Progenitor cell of endocrine pancreas (in vitro differentiated cells): ENCODE measurements at regions not wholly inside any gene's neighbourhood (a gene's known extent, or its start where the extent isn't known, plus 50 kb on each side); places are given as distances from the start of the nearest gene placed in this dataset.

Source experiments
- DNase-seq: peaks from one replicate; pipeline ENCODE4 v3.0.0; 2021; ENCODE audit warnings: low spot score; ENCODE audit not compliant: unreplicated experiment
- H3K27ac Mint-ChIP-seq: 2 replicates; pipeline ENCODE4 v1.8.0; 2021; ENCODE audit warnings: mild to moderate bottlenecking, moderate library complexity, mixed read lengths
- H3K27me3 Mint-ChIP-seq: 2 replicates; pipeline ENCODE4 v1.8.0; 2021; ENCODE audit warnings: mixed read lengths
- H3K36me3 Mint-ChIP-seq: 2 replicates; pipeline ENCODE4 v1.8.0; 2022; ENCODE audit warnings: mixed read lengths; ENCODE audit not compliant: insufficient read depth
- H3K4me1 Mint-ChIP-seq: 2 replicates; pipeline ENCODE4 v1.8.0; 2021; ENCODE audit warnings: low read depth, mixed read lengths
- H3K4me3 Mint-ChIP-seq: 2 replicates; pipeline ENCODE4 v1.8.0; 2021; ENCODE audit warnings: low read depth, mild to moderate bottlenecking, moderate library complexity, mixed read lengths
- H3K9me3 Mint-ChIP-seq: 2 replicates; pipeline ENCODE4 v1.8.0; 2021; ENCODE audit warnings: low read depth, mixed read lengths
- CTCF ChIP-seq: fragments of 200-600 bp; sonication (generic); IDR thresholded peaks from one replicate; pipeline ENCODE4 v1.5.0; 2021; ENCODE audit warnings: antibody characterized with exemption, mild to moderate bottlenecking; ENCODE audit not compliant: unreplicated experiment

- H3K36me3 Mint-ChIP-seq, result no peaks in the 10 kb centered on the region
- no peak overlapping the region for H3K4me3 Mint-ChIP-seq
- no peak for TF ChIP-seq CTCF
- H3K27me3 Mint-ChIP-seq, result no peaks in the 10 kb centered on the region
- no peak for DNase-seq
- no peaks in the 10 kb centered on the region for H3K4me1 Mint-ChIP-seq
- H3K9me3 Mint-ChIP-seq, result peaks cover 3% of the 10 kb centered on the region
- no peak overlapping the region for H3K27ac Mint-ChIP-seq
Measured at GRCh38 chr3:76222201-76222600, 436.9 kb upstream of the ZNF717 start.

GRCh38 chr3:76231258-76231657 is 445.9 kb upstream of the ZNF717 start:
- H3K4me1 Mint-ChIP-seq, result no peaks in the 10 kb centered on the region
- DNase-seq, result no peak
- no peak for TF ChIP-seq CTCF
- H3K27ac Mint-ChIP-seq, result no peak overlapping the region
- H3K4me3 Mint-ChIP-seq, result no peak overlapping the region
- no peaks in the 10 kb centered on the region for H3K36me3 Mint-ChIP-seq
- no peaks in the 10 kb centered on the region for H3K27me3 Mint-ChIP-seq
- no peaks in the 10 kb centered on the region for H3K9me3 Mint-ChIP-seq

- no peak for TF ChIP-seq CTCF
- H3K9me3 Mint-ChIP-seq, result no peaks in the 10 kb centered on the region
- no peaks in the 10 kb centered on the region for H3K27me3 Mint-ChIP-seq
- H3K36me3 Mint-ChIP-seq, result no peaks in the 10 kb centered on the region
- no peak overlapping the region for H3K4me3 Mint-ChIP-seq
- H3K4me1 Mint-ChIP-seq, result peaks cover 4% of the 10 kb centered on the region
- DNase-seq, result no peak
- H3K27ac Mint-ChIP-seq, result no peak overlapping the region
Measured at GRCh38 chr3:76242886-76243753, 457.8 kb upstream of the ZNF717 start.

GRCh38 chr3:76245073-76245472 is 459.7 kb upstream of the ZNF717 start:
- Mint-ChIP-seq H3K27ac (no peak overlapping the region), H3K4me3 (no peak overlapping the region), H3K4me1 (peaks cover 4% of the 10 kb centered on the region), H3K9me3 (no peaks in the 10 kb centered on the region), H3K27me3 (no peaks in the 10 kb centered on the region), H3K36me3 (no peaks in the 10 kb centered on the region)
- TF ChIP-seq CTCF, result no peak
- DNase-seq, result no peak

GRCh38 chr3:76245622-76246021 is 460.3 kb upstream of the ZNF717 start:
- no peak for TF ChIP-seq CTCF
- H3K27ac Mint-ChIP-seq, result no peak overlapping the region
- H3K27me3 Mint-ChIP-seq, result no peaks in the 10 kb centered on the region
- H3K4me1 Mint-ChIP-seq, result peaks cover 4% of the 10 kb centered on the region
- no peak overlapping the region for H3K4me3 Mint-ChIP-seq
- H3K36me3 Mint-ChIP-seq, result no peaks in the 10 kb centered on the region
- no peaks in the 10 kb centered on the region for H3K9me3 Mint-ChIP-seq
- DNase-seq, result no peak
